ENCODE measurements at regions not wholly inside any gene's neighbourhood (a gene's known extent, or its start where the extent isn't known, plus 50 kb on each side); places are given as distances from the start of the nearest gene placed in this dataset.

DNA sequence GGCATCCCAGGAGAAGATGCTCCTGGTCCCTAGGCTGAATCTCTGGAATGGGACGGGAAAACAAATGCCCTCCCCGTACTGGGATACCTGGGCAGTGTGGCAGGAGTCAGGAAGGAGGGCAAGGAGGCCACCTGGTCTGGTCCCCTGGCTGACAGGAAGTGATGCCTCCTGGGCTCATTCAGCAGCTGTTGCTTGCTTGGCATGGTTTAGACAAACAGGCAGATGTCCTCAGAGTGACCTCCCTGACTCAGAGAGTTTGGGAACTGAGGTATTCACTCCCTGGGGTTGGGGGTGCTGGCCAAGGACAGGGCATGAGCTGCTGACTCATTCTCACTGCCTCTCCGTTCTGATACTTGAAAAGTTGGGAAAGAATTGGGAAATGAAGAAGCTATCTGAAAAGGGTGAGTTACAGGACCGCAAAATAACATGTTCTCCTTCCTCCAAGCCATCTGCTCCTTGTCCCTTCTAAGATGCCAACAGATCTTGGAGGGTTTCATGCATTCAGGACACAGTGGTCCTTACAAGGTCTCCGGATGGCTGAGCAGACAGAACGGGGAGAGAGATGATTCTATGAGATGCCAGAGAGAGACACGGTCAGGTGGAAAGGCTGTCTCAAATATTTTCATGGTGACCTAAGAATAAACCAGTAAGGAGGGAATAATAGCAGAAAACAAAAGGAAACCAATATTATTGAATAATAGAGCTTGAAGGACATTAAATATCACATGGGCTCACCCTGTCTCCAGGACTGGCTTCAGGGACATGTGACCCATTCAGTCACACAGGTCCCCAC is 534.5 kb downstream of the BNC2 start:
- Histone ChIP-seq H3K4me3 (no peak overlapping the region), H3K27ac (peak overlapping the region; percentile 23 to 71), H3K36me3 (no peaks in the 10 kb centered on the region), H3K9me3 (no peaks in the 10 kb centered on the region), H3K4me1 (no peaks in the 10 kb centered on the region), H3K27me3 (no peaks in the 10 kb centered on the region)
- intact Hi-C loops (cut with DNase I; ENCODE audit: low total_unique reads): no loop called here
- no peak for TF ChIP-seq POLR2A (IDR thresholded peaks at IDR 0.05)
- TF ChIP-seq CTCF (IDR thresholded peaks at IDR 0.05): no peak
- peak; percentile 76 to 83 for DNase-seq

DNA sequence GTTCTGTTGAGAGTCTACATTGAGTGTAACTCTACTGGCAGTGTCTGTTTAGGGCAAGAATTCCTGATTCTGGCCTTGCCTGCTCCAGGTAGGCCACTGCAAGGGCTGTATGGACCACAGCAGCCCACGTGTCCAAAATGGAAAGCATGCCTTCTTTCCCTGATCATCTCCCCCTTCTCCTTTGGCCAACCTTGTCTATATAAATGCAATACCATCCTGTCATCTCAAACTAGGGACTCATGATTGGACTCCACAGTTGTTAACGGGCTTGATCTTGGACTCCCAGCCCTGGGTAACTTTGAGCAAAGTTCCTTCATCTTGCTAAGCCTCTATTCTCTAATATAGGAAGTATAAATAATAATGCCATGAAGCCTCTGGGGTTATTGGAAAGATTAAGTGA is 533.6 kb downstream of the BNC2 start:
- no peaks in the 10 kb centered on the region for H3K27me3 ChIP-seq
- TF ChIP-seq POLR2A (IDR thresholded peaks at IDR 0.05) (no peak), CTCF (IDR thresholded peaks at IDR 0.05) (no peak)
- intact Hi-C loops (cut with DNase I; ENCODE audit: low total_unique reads): no loop called here
- no peak overlapping the region for H3K4me3 ChIP-seq
- H3K9me3 ChIP-seq: no peaks in the 10 kb centered on the region
- H3K36me3 ChIP-seq: no peaks in the 10 kb centered on the region
- peak overlapping the region in 1 of 2 donors; percentile 23 for H3K27ac ChIP-seq
- no peaks in the 10 kb centered on the region for H3K4me1 ChIP-seq
- no peak for DNase-seq

DNA sequence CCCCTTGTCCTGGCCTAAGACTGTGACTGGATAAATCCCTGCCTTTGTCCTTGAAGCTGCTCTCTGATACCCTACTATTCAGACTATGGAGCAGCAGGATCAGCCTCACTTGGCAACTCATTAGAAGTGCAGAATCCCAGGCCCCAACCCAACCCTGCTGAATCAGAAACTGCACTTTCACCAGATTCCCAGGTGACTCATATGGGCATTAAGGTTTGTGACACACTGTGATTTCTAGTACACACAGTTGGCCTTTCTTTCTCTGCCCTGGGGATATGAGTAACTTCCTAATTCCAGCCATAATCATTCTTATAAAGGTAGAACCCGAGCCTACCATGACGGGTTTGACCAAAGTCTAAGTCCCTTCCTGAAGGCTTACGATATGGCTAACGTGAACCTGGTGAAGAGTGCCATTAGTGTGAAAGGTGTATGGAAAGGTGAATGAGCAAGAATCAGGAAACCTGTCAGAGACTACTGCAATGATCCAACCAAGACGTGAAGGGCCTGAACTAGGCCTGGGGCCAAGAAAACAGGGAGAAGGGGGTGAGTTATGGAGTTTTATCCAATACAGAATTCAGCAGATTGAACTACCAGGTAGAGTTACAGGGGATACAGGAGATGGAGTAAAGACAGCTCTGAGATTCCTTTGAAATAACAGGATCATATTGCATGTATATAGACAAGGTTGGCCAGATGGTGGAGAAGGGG is 533.0 kb downstream of the BNC2 start:
- H3K4me3 ChIP-seq: no peak overlapping the region
- intact Hi-C loops (cut with DNase I; ENCODE audit: low total_unique reads): no loop called here
- no peaks in the 10 kb centered on the region for H3K4me1 ChIP-seq
- DNase-seq: no peak
- TF ChIP-seq CTCF (IDR thresholded peaks at IDR 0.05) (no peak), POLR2A (IDR thresholded peaks at IDR 0.05) (no peak)
- no peak overlapping the region for H3K27ac ChIP-seq
- no peaks in the 10 kb centered on the region for H3K27me3 ChIP-seq
- H3K36me3 ChIP-seq: no peaks in the 10 kb centered on the region
- H3K9me3 ChIP-seq: no peaks in the 10 kb centered on the region

GRCh38 chr9:16341177-16341576 is 529.3 kb downstream of the BNC2 start:
- intact Hi-C loops (cut with DNase I; ENCODE audit: low total_unique reads): no loop called here
- H3K4me1 ChIP-seq: no peaks in the 10 kb centered on the region
- H3K9me3 ChIP-seq: no peaks in the 10 kb centered on the region
- H3K27me3 ChIP-seq: no peaks in the 10 kb centered on the region
- no peak overlapping the region for H3K4me3 ChIP-seq
- no peaks in the 10 kb centered on the region for H3K36me3 ChIP-seq
- H3K27ac ChIP-seq: no peak overlapping the region
- no peak for TF ChIP-seq CTCF (IDR thresholded peaks at IDR 0.05)
- no peak for DNase-seq

- TF ChIP-seq POLR2A (IDR thresholded peaks at IDR 0.05): no peak
- TF ChIP-seq CTCF (IDR thresholded peaks at IDR 0.05): no peak
- Histone ChIP-seq H3K27me3 (no peaks in the 10 kb centered on the region), H3K27ac (no peak overlapping the region), H3K4me3 (no peak overlapping the region), H3K36me3 (no peaks in the 10 kb centered on the region), H3K4me1 (no peaks in the 10 kb centered on the region), H3K9me3 (no peaks in the 10 kb centered on the region)
- intact Hi-C loops (cut with DNase I; ENCODE audit: low total_unique reads): no loop called here
- DNase-seq: no peak
Measured at GRCh38 chr9:16342246-16343020, 528.0 kb downstream of the BNC2 start.
